ENCODE measurements at regions not wholly inside any gene's neighbourhood (a gene's known extent, or its start where the extent isn't known, plus 50 kb on each side); places are given as distances from the start of the nearest gene placed in this dataset.

DNA sequence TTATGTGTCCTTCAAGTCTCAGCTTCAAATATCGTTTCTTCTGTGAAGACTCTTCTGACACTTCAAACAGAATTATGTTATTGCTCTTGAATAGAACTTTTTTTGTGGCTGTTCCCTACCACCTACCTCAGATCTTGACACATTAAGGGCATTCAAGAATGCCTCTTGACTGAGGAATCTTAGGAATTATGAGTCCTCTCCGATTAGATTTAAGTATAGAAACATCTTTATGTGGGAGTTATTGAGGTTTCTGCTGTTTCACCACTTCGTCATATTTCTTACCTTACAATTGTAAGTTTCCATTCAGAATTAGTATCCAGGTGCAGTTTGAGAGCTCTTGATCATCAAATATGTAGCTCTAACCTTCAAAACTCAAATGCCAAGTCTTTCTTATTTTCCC lies 324.2 kb upstream of the NUDT12 start:
- DNase-seq (no peak), ATAC-seq (no peak)
- intact Hi-C loops (cut with micrococcal nuclease): no loop called here
- H3K27me3 Mint-ChIP-seq (ENCODE audit: low read depth in 2 of 2): no peaks in the 10 kb centered on the region
- Histone ChIP-seq H3K4me1 (ENCODE audit: control insufficient read depth, insufficient read depth, low read length) (no peaks in the 10 kb centered on the region), H3K9me3 (ENCODE audit: control insufficient read depth, insufficient read depth, low read length) (peaks cover 4% of the 10 kb centered on the region), H3K27ac (ENCODE audit: low read length) (no peak overlapping the region), H3K27me3 (ENCODE audit: control insufficient read depth, insufficient read depth, low read length) (no peaks in the 10 kb centered on the region), H3K36me3 (ENCODE audit: control insufficient read depth, insufficient read depth, low read length) (no peaks in the 10 kb centered on the region), H3K4me3 (ENCODE audit: low read length) (no peak overlapping the region)
- no peak overlapping the region for H3K4me3 Mint-ChIP-seq
- peaks cover 4 to 5% of the 10 kb centered on the region in 2 donors for H3K9me3 Mint-ChIP-seq
- no peaks in the 10 kb centered on the region for H3K36me3 Mint-ChIP-seq
- 94% methylated on average over 2 of the region's 3 CpGs for WGBS (ENCODE audit: insufficient coverage)
- TF ChIP-seq, protein P1, sequence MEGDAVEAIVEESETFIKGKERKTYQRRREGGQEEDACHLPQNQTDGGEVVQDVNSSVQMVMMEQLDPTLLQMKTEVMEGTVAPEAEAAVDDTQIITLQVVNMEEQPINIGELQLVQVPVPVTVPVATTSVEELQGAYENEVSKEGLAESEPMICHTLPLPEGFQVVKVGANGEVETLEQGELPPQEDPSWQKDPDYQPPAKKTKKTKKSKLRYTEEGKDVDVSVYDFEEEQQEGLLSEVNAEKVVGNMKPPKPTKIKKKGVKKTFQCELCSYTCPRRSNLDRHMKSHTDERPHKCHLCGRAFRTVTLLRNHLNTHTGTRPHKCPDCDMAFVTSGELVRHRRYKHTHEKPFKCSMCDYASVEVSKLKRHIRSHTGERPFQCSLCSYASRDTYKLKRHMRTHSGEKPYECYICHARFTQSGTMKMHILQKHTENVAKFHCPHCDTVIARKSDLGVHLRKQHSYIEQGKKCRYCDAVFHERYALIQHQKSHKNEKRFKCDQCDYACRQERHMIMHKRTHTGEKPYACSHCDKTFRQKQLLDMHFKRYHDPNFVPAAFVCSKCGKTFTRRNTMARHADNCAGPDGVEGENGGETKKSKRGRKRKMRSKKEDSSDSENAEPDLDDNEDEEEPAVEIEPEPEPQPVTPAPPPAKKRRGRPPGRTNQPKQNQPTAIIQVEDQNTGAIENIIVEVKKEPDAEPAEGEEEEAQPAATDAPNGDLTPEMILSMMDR (IDR thresholded peaks at IDR 0.05): no peak
- H3K27ac Mint-ChIP-seq: no peak overlapping the region
- no peaks in the 10 kb centered on the region for H3K4me1 Mint-ChIP-seq

DNA sequence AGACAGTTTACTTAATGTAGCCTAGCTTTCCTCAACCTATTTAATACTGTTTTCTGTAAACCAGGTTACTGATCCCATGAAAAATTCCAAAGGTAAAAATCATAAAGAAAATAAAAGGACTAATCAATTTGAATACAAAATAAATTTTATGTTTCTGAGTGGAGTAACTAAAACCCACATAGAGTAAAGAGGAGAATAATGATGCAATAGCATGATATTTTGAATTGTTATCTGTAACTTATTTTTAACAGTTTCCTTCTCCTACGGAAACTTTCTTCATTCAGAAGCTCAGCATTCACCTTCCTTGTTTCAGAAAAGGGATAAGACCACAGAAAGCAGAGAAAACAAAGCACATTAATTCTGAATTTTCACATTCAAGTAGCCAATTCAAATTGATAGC lies 320.6 kb upstream of the NUDT12 start:
- no peak for ATAC-seq

DNA sequence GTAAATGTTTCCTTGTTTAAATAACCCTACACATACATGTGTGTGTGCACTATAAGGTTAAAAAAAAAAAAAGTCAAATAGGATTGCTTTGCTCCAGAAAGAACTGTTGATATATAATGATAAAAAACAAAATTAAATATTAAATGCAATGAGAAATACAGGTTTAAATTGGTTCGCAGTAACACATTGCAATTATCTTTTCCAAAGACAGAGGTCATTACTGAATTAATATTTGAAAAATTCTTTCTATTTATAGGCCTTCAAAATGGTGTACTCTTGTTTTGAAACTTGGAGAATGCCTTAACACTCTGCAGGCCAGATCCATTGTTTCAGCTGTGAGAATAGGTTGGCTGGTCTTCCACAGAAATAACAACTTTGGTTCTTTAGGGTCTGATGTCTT lies 319.0 kb upstream of the NUDT12 start:
- Mint-ChIP-seq H3K4me1 (no peaks in the 10 kb centered on the region), H3K27ac (no peak overlapping the region), H3K4me3 (no peak overlapping the region), H3K36me3 (no peaks in the 10 kb centered on the region), H3K27me3 (ENCODE audit: low read depth in 2 of 2) (no peaks in the 10 kb centered on the region), H3K9me3 (peaks cover 5 to 7% of the 10 kb centered on the region in 2 donors)
- TF ChIP-seq, protein P1 (IDR thresholded peaks at IDR 0.05): no peak
- intact Hi-C loops (cut with micrococcal nuclease): no loop called here
- Histone ChIP-seq H3K4me1 (ENCODE audit: control insufficient read depth, insufficient read depth, low read length) (no peaks in the 10 kb centered on the region), H3K27me3 (ENCODE audit: control insufficient read depth, insufficient read depth, low read length) (no peaks in the 10 kb centered on the region), H3K36me3 (ENCODE audit: control insufficient read depth, insufficient read depth, low read length) (no peaks in the 10 kb centered on the region), H3K9me3 (ENCODE audit: control insufficient read depth, insufficient read depth, low read length) (peaks cover 8% of the 10 kb centered on the region), H3K4me3 (ENCODE audit: low read length) (no peak overlapping the region), H3K27ac (ENCODE audit: low read length) (no peak overlapping the region)
- no CpG with 5 or more reads among the region's 1 CpG for WGBS (ENCODE audit: insufficient coverage)
- ATAC-seq (no peak), DNase-seq (no peak)

More for the DNA sequence above, 320.6 kb upstream of the NUDT12 start:
- H3K36me3 ChIP-seq (ENCODE audit: control insufficient read depth, insufficient read depth, low read length): no peaks in the 10 kb centered on the region
- no peaks in the 10 kb centered on the region for H3K27me3 Mint-ChIP-seq (ENCODE audit: low read depth in 2 of 2)
- no peak for DNase-seq
- intact Hi-C loops (cut with micrococcal nuclease): no loop called here
- H3K9me3 ChIP-seq (ENCODE audit: control insufficient read depth, insufficient read depth, low read length): peaks cover 8% of the 10 kb centered on the region
- TF ChIP-seq, protein P1 (IDR thresholded peaks at IDR 0.05): no peak
- H3K4me1 Mint-ChIP-seq: no peaks in the 10 kb centered on the region
- H3K27me3 ChIP-seq (ENCODE audit: control insufficient read depth, insufficient read depth, low read length): no peaks in the 10 kb centered on the region
- no peaks in the 10 kb centered on the region for H3K36me3 Mint-ChIP-seq
- no peak overlapping the region for H3K27ac Mint-ChIP-seq
- H3K4me1 ChIP-seq (ENCODE audit: control insufficient read depth, insufficient read depth, low read length): no peaks in the 10 kb centered on the region
- no peak overlapping the region for H3K27ac ChIP-seq (ENCODE audit: low read length)
- H3K9me3 Mint-ChIP-seq: peaks cover 5 to 8% of the 10 kb centered on the region in 2 donors
- H3K4me3 Mint-ChIP-seq: no peak overlapping the region
- 71% methylated on average over 1 of the region's 1 CpG for WGBS (ENCODE audit: insufficient coverage)
- H3K4me3 ChIP-seq (ENCODE audit: low read length): no peak overlapping the region

GRCh38 chr5:103867857-103868598 lies 305.4 kb upstream of the NUDT12 start:
- DNase-seq (no peak), ATAC-seq (no peak)
- Histone ChIP-seq H3K9me3 (ENCODE audit: control insufficient read depth, insufficient read depth, low read length) (no peaks in the 10 kb centered on the region), H3K4me3 (ENCODE audit: low read length) (no peak overlapping the region), H3K36me3 (ENCODE audit: control insufficient read depth, insufficient read depth, low read length) (no peaks in the 10 kb centered on the region), H3K4me1 (ENCODE audit: control insufficient read depth, insufficient read depth, low read length) (no peaks in the 10 kb centered on the region), H3K27ac (ENCODE audit: low read length) (no peak overlapping the region), H3K27me3 (ENCODE audit: control insufficient read depth, insufficient read depth, low read length) (no peaks in the 10 kb centered on the region)
- Mint-ChIP-seq H3K27ac (no peak overlapping the region), H3K36me3 (no peaks in the 10 kb centered on the region), H3K27me3 (ENCODE audit: low read depth in 2 of 2) (no peaks in the 10 kb centered on the region), H3K4me3 (no peak overlapping the region), H3K9me3 (peaks cover 7 to 15% of the 10 kb centered on the region in 2 donors), H3K4me1 (no peaks in the 10 kb centered on the region)
- intact Hi-C loops (cut with micrococcal nuclease): no loop called here
- TF ChIP-seq, protein P1 (IDR thresholded peaks at IDR 0.05): no peak
- 50% methylated on average over 4 of the region's 5 CpGs for WGBS (ENCODE audit: insufficient coverage)

All from natural killer cell (primary cell).